H1 (cell line): ENCODE measurements at regions not wholly inside any gene's neighbourhood (a gene's known extent, or its start where the extent isn't known, plus 50 kb on each side); places are given as distances from the start of the nearest gene placed in this dataset.

Source experiments
- CTCF ChIA-PET: fragments of 300-600 bp; sonication (Branson Sonifier 250); formaldehyde crosslinking; loops from one replicate; lab custom pipeline; 2021; ENCODE audit not compliant: partially characterized antibody; lab: Charles Lee
- POLR2A ChIA-PET: fragments of 300-600 bp; sonication (Branson Sonifier 250); formaldehyde crosslinking; loops from one replicate; lab custom pipeline; 2021; ENCODE audit warnings: inconsistent platforms; ENCODE audit not compliant: partially characterized antibody; lab: Charles Lee
- DNase-seq, 2 experiments: peaks; one replicate each; pipeline versions ENCODE4 v3.0.0 to v3.0.0-alpha.2; 2010 to 2022; ENCODE audit warnings: low spot score in 2 of 2, low read depth in 1 of 2, mixed read lengths in 1 of 2
- FAIRE-seq: peaks from 2 replicates; lab custom pipeline; 2011; peaks lifted over from hg19 to GRCh38; lab: Jason Lieb, UNC
- H2AFZ ChIP-seq: 2 replicates; pipeline ENCODE4 v1.8.1; 2012; ENCODE audit warnings: low read length, inconsistent platforms
- H2AK5ac ChIP-seq: 2 replicates; pipeline ENCODE4 v1.6.1; 2013; ENCODE audit warnings: low read depth, low read length
- H2BK120ac ChIP-seq: replicated peaks from 2 replicates; pipeline ENCODE3; 2013; ENCODE audit warnings: low read depth, low read length, inconsistent platforms
- H2BK12ac ChIP-seq: 2 replicates; pipeline ENCODE4 v1.6.1; 2013; ENCODE audit warnings: low read depth, low read length
- H2BK15ac ChIP-seq: 2 replicates; pipeline ENCODE4 v1.6.1; 2013; ENCODE audit warnings: low read length
- H2BK20ac ChIP-seq: 2 replicates; pipeline ENCODE4 v1.6.1; 2013; ENCODE audit warnings: low read length
- H2BK5ac ChIP-seq: 2 replicates; pipeline ENCODE4 v1.6.1; 2013; ENCODE audit warnings: low read depth, low read length
- H3K14ac ChIP-seq: 2 replicates; pipeline ENCODE4 v1.6.1; 2013; ENCODE audit warnings: inconsistent platforms; ENCODE audit not compliant: insufficient read length
- H3K18ac ChIP-seq: 2 replicates; pipeline ENCODE4 v1.6.1; 2013; ENCODE audit warnings: low read length; ENCODE audit errors: extremely low read depth
- H3K23ac ChIP-seq: 2 replicates; pipeline ENCODE4 v1.6.1; 2013; ENCODE audit warnings: inconsistent platforms; ENCODE audit not compliant: insufficient read length
- H3K23me2 ChIP-seq: 2 replicates; pipeline ENCODE4 v1.6.1; 2013; ENCODE audit warnings: low read depth, low read length
- H3K27ac ChIP-seq: 2 replicates; pipeline ENCODE4 v1.6.1; 2011; ENCODE audit warnings: low read depth, low read length, inconsistent platforms
- H3K27me3 ChIP-seq, 4 experiments: replicated peaks in 1 of 4; 1 replicate in 1 of 4; 2 replicates in 3 of 4; pipeline versions ENCODE4 v1.6.1 to v1.8.1; 2011 to 2013; ENCODE audit warnings: low read length in 3 of 4, mild to moderate bottlenecking in 3 of 4, inconsistent platforms in 2 of 4, mixed read lengths in 2 of 4, moderate library complexity in 1 of 4; ENCODE audit not compliant: control insufficient read depth in 3 of 4, insufficient read depth in 3 of 4; ENCODE audit errors: extremely low read depth in 1 of 4
- H3K36me3 ChIP-seq, 4 experiments: 2 replicates each; pipeline versions ENCODE4 v1.6.1 to v1.8.1; 2011 to 2013; ENCODE audit warnings: mild to moderate bottlenecking in 4 of 4, low read length in 3 of 4, moderate library complexity in 2 of 4, control low read depth in 1 of 4, inconsistent platforms in 1 of 4; ENCODE audit not compliant: insufficient read depth in 4 of 4, control insufficient read depth in 2 of 4
- H3K4ac ChIP-seq: replicated peaks from 2 replicates; pipeline ENCODE3; 2013; ENCODE audit warnings: low read length, low read depth, mixed read lengths, inconsistent platforms; ENCODE audit not compliant: insufficient read length
- H3K4me1 ChIP-seq, 4 experiments: replicated peaks in 1 of 4; 1 replicate in 1 of 4; 2 replicates in 3 of 4; pipeline versions ENCODE4 v1.6.1 to v1.8.1; 2011 to 2013; ENCODE audit warnings: low read length in 3 of 4, inconsistent platforms in 2 of 4, mixed read lengths in 1 of 4; ENCODE audit not compliant: insufficient read depth in 4 of 4, control insufficient read depth in 3 of 4
- H3K4me2 ChIP-seq, 2 experiments: 2 replicates each; pipeline versions ENCODE4 v1.6.1 to v1.8.1; 2011 to 2013; ENCODE audit warnings: low read depth in 2 of 2, low read length in 2 of 2, control low read depth in 1 of 2, inconsistent platforms in 1 of 2, mild to moderate bottlenecking in 1 of 2; ENCODE audit not compliant: insufficient read depth in 1 of 2
- H3K4me3 ChIP-seq, 4 experiments: fragments of 200-600, 300-600 bp in 1 of 4; sonication (generic), shearing (Covaris generic), sonication (Bioruptor Twin) in 1 of 4; 2 replicates each; pipeline versions ENCODE4 v1.5.1 to v1.8.1; 2011 to 2016; ENCODE audit warnings: low read length in 4 of 4, low read depth in 3 of 4, control low read depth in 2 of 4, inconsistent platforms in 2 of 4, mild to moderate bottlenecking in 2 of 4, mixed read lengths in 1 of 4, moderate library complexity in 1 of 4; ENCODE audit not compliant: insufficient read depth in 2 of 4; ENCODE audit errors: extremely low read depth in 1 of 4
- H3K56ac ChIP-seq: replicated peaks from 2 replicates; pipeline ENCODE3; 2013; ENCODE audit warnings: low read depth, mild to moderate bottlenecking, mixed read lengths, low read length, inconsistent platforms; ENCODE audit not compliant: insufficient read length
- H3K79me1 ChIP-seq: 2 replicates; pipeline ENCODE4 v1.6.1; 2013; ENCODE audit warnings: low read depth, low read length, control low read depth
- H3K79me2 ChIP-seq, 2 experiments: 2 replicates each; pipeline versions ENCODE4 v1.6.1 to v1.8.1; 2012 to 2013; ENCODE audit warnings: low read length in 2 of 2, mild to moderate bottlenecking in 2 of 2, inconsistent platforms in 1 of 2; ENCODE audit not compliant: insufficient read depth in 2 of 2, control insufficient read depth in 1 of 2
- H3K9ac ChIP-seq, 4 experiments: replicated peaks in 1 of 4; 1 replicate in 1 of 4; 2 replicates in 3 of 4; pipeline versions ENCODE4 v1.6.1 to v1.8.1; 2011 to 2013; ENCODE audit warnings: low read depth in 3 of 4, low read length in 3 of 4, control low read depth in 2 of 4, mild to moderate bottlenecking in 2 of 4, moderate library complexity in 2 of 4, inconsistent platforms in 1 of 4; ENCODE audit errors: extremely low read depth in 1 of 4
- H3K9me3 ChIP-seq, 2 experiments: 2 replicates each; pipeline versions ENCODE4 v1.6.1 to v1.8.1; 2012 to 2013; ENCODE audit warnings: mild to moderate bottlenecking in 2 of 2, moderate library complexity in 2 of 2, control low read depth in 1 of 2, inconsistent platforms in 1 of 2, low read depth in 1 of 2, low read length in 1 of 2, mixed read lengths in 1 of 2; ENCODE audit not compliant: insufficient read depth in 2 of 2
- H4K20me1 ChIP-seq, 2 experiments: replicated peaks in 1 of 2; 2 replicates each; pipeline versions ENCODE3 to v1.8.1; 2011 to 2013; ENCODE audit warnings: inconsistent platforms in 2 of 2, low read length in 2 of 2, mild to moderate bottlenecking in 1 of 2; ENCODE audit not compliant: insufficient read depth in 2 of 2, control insufficient read depth in 1 of 2
- H4K5ac ChIP-seq: 2 replicates; pipeline ENCODE4 v1.6.1; 2013; ENCODE audit warnings: low read length, low read depth, mixed read lengths, inconsistent platforms; ENCODE audit not compliant: insufficient read length
- H4K8ac ChIP-seq: 2 replicates; pipeline ENCODE4 v1.8.0; 2013; ENCODE audit warnings: mild to moderate bottlenecking, moderate library complexity, low read length, inconsistent platforms; ENCODE audit not compliant: insufficient read depth; ENCODE audit errors: extremely low read depth
- H4K91ac ChIP-seq: replicated peaks from 2 replicates; pipeline ENCODE3; 2013; ENCODE audit warnings: low read length, mixed read lengths, inconsistent platforms; ENCODE audit not compliant: insufficient read length
- BACH1 ChIP-seq: IDR thresholded peaks from 2 replicates; pipeline ENCODE4 v1.6.1; 2012; ENCODE audit warnings: low read length, improper control_type of control experiment
- CEBPB ChIP-seq: IDR thresholded peaks from 2 replicates; pipeline ENCODE4 v1.6.1; 2012; ENCODE audit warnings: low read depth, low read length
- CREB1 ChIP-seq: IDR thresholded peaks from 2 replicates; pipeline ENCODE4 v1.6.1; 2012; ENCODE audit warnings: inconsistent platforms
- EGR1 ChIP-seq: IDR thresholded peaks from 2 replicates; pipeline ENCODE4 v1.6.1; 2011; ENCODE audit warnings: low read depth, low read length, borderline replicate concordance
- EP300 ChIP-seq, 2 experiments: IDR thresholded peaks; 1 replicate in 1 of 2; 2 replicates in 1 of 2; pipeline ENCODE4 v1.6.1; 2011 to 2012; ENCODE audit warnings: low read depth in 2 of 2, low read length in 2 of 2, mild to moderate bottlenecking in 2 of 2, borderline replicate concordance in 1 of 2, inconsistent platforms in 1 of 2, moderate library complexity in 1 of 2
- GTF2F1 ChIP-seq: IDR thresholded peaks from 2 replicates; pipeline ENCODE4 v1.6.1; 2012; ENCODE audit warnings: low read depth, low read length, improper control_type of control experiment, borderline replicate concordance
- HDAC6 ChIP-seq: IDR thresholded peaks from one replicate; pipeline ENCODE4 v1.7.1; 2012; ENCODE audit warnings: low read depth, mild to moderate bottlenecking, inconsistent platforms, low read length, moderate library complexity
- JUN ChIP-seq: IDR thresholded peaks from 2 replicates; pipeline ENCODE4 v1.6.1; 2011; ENCODE audit warnings: low read depth, mild to moderate bottlenecking, improper control_type of control experiment, low read length
- KDM5A ChIP-seq: fragments of 200-600 bp; IDR thresholded peaks from 2 replicates; pipeline ENCODE4 v1.7.1; 2012; ENCODE audit warnings: mild to moderate bottlenecking, low read length, inconsistent platforms, mixed read lengths
- NRF1 ChIP-seq: IDR thresholded peaks from 2 replicates; pipeline ENCODE4 v1.6.1; 2011; ENCODE audit warnings: mild to moderate bottlenecking, low read depth, low read length, improper control_type of control experiment
- POLR2A ChIP-seq, 2 experiments: IDR thresholded peaks; 1 replicate in 1 of 2; 2 replicates in 1 of 2; pipeline ENCODE4 v1.6.1; 2011; ENCODE audit warnings: low read depth in 2 of 2, low read length in 2 of 2, mild to moderate bottlenecking in 2 of 2; ENCODE audit errors: control extremely low read depth in 1 of 2
- SIX5 ChIP-seq: IDR thresholded peaks from 2 replicates; pipeline ENCODE4 v1.6.1; 2011; ENCODE audit warnings: mild to moderate bottlenecking, low read depth, low read length
- SP2 ChIP-seq: IDR thresholded peaks from 2 replicates; pipeline ENCODE4 v1.6.1; 2012; ENCODE audit warnings: mild to moderate bottlenecking, low read length, inconsistent platforms
- YY1 ChIP-seq: IDR thresholded peaks from 2 replicates; pipeline ENCODE4 v1.6.1; 2011; ENCODE audit warnings: low read depth, mild to moderate bottlenecking, low read length
- WGBS, 2 experiments: shearing (Covaris generic) in 1 of 2; methylation state at CpG; one replicate each; pipeline versions ENCODE4 v1.1.6 to v1.1.7; 2013 to 2015; ENCODE audit warnings: low lambda C conversion rate in 2 of 2, mixed read lengths in 2 of 2, inconsistent platforms in 1 of 2, low coverage in 1 of 2, missing lambda C conversion rate in 1 of 2; ENCODE audit not compliant: insufficient replicate concordance in 2 of 2, insufficient coverage in 1 of 2, insufficient read length in 1 of 2; ENCODE audit errors: extremely low coverage in 1 of 2, missing lambda C conversion rate in 1 of 2; 5-methylcytosine and 5-hydroxymethylcytosine counted together
- TF ChIP-seq, protein P1 (sequence below): IDR thresholded peaks from 2 replicates; pipeline ENCODE4 v1.6.1; 2011; ENCODE audit warnings: low read length, improper control_type of control experiment

DNA sequence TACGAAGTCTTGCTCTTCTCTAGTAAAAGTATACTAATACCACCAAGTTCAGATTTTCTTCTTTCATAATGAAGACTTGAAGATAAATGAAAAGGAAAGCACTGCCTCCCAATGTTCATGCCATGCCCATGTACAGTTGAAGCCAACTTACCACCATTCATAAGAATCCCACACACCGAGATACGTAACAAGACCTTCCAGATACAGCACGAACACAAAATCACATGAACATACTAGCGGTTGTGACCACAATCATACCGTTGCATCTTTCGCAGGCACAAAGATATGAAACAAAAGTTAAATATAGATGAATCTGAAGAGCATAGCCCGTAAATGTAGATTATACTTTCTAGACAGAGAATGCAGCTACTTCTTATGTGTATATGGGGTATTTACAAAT is 412.5 kb downstream of the CBLN4 start:
- no peak overlapping the region for H3K56ac ChIP-seq
- TF ChIP-seq NRF1: no peak
- TF ChIP-seq KDM5A: no peak
- TF ChIP-seq YY1: no peak
- no peak for TF ChIP-seq CREB1
- no peak for TF ChIP-seq EP300 (IDR thresholded peaks at IDR 0.05; ENCODE audit: borderline replicate concordance in 1 of 2, low read depth in 2 of 2, low read length in 2 of 2)
- TF ChIP-seq CEBPB: no peak
- no peak for TF ChIP-seq EGR1
- TF ChIP-seq SP2: no peak
- no peak for TF ChIP-seq GTF2F1
- no peak for TF ChIP-seq HDAC6
- no peak for TF ChIP-seq BACH1
- no peak for TF ChIP-seq JUN
- no peak for TF ChIP-seq SIX5
- TF ChIP-seq, protein P1, sequence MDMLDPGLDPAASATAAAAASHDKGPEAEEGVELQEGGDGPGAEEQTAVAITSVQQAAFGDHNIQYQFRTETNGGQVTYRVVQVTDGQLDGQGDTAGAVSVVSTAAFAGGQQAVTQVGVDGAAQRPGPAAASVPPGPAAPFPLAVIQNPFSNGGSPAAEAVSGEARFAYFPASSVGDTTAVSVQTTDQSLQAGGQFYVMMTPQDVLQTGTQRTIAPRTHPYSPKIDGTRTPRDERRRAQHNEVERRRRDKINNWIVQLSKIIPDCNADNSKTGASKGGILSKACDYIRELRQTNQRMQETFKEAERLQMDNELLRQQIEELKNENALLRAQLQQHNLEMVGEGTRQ: no peak
- TF ChIP-seq POLR2A (IDR thresholded peaks at IDR 0.05; ENCODE audit: control extremely low read depth in 1 of 2, low read depth in 2 of 2, low read length in 2 of 2): no peak
- H3K27me3 ChIP-seq: no peaks in the 10 kb centered on the region
- H4K20me1 ChIP-seq: no peaks in the 10 kb centered on the region
- WGBS, 2 experiments: 91% methylated on average over 8 of the region's 8 CpGs; no CpG with 5 or more reads in 1 of the 2 experiments
- no peak for DNase-seq
- no peak overlapping the region for H3K27ac ChIP-seq
- no peak overlapping the region for H2BK120ac ChIP-seq
- no peak overlapping the region for H3K4me3 ChIP-seq
- H3K4ac ChIP-seq: no peak overlapping the region
- H2BK20ac ChIP-seq: no peak overlapping the region
- H3K4me2 ChIP-seq: no peak overlapping the region
- H2BK15ac ChIP-seq: no peak overlapping the region
- H3K23me2 ChIP-seq: no peaks in the 10 kb centered on the region
- POLR2A ChIA-PET: no interaction called here
- H2BK12ac ChIP-seq: no peak overlapping the region
- no peak overlapping the region for H2AK5ac ChIP-seq
- no peak overlapping the region for H4K5ac ChIP-seq
- CTCF ChIA-PET: no interaction called here
- H3K79me1 ChIP-seq: no peaks in the 10 kb centered on the region
- no peak overlapping the region for H3K14ac ChIP-seq
- no peak overlapping the region for H4K91ac ChIP-seq
- H3K79me2 ChIP-seq: no peaks in the 10 kb centered on the region
- H3K9ac ChIP-seq: no peak overlapping the region
- H3K36me3 ChIP-seq: no peaks in the 10 kb centered on the region
- H2AFZ ChIP-seq: no peak overlapping the region
- H3K18ac ChIP-seq: no peak overlapping the region
- no peak overlapping the region for H4K8ac ChIP-seq
- no peaks in the 10 kb centered on the region for H3K4me1 ChIP-seq
- no peak overlapping the region for H2BK5ac ChIP-seq
- H3K9me3 ChIP-seq: no peaks in the 10 kb centered on the region
- no peak overlapping the region for H3K23ac ChIP-seq
- no peak for FAIRE-seq
